ENCODE measurements at regions not wholly inside any gene's neighbourhood (a gene's known extent, or its start where the extent isn't known, plus 50 kb on each side); places are given as distances from the start of the nearest gene placed in this dataset.

DNA sequence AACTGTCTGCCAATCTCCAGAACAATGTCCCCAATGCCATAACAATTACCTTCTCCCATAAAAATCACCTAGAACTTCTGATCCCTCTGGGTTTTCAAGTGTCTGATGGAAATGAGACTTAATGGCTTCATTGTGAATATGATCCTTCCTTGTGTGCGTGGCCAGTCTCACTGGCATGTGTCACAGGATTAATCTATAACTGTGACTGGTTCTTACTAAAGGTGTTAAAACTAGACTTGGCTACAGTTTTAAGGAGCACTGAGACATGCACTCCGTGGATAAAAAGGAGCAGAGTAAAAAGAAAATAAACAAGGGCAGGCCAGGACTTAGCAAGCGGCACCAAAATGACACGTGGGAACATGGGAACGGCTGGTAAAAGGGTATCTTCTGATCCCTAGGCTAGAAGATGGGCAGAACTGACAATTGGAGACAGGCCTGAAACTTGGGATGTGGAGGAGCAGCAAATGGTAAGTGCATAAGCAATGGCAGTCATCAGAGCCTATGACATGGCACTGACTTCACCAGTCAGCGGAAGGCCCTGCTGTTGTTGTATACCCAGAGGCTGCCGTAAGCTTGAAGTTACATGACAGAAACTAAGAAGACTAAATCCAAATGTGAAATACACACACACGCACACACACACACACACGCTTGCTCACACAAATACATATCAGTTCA is 256.6 kb upstream of the NOCT start:
- TF ChIP-seq, protein P1, sequence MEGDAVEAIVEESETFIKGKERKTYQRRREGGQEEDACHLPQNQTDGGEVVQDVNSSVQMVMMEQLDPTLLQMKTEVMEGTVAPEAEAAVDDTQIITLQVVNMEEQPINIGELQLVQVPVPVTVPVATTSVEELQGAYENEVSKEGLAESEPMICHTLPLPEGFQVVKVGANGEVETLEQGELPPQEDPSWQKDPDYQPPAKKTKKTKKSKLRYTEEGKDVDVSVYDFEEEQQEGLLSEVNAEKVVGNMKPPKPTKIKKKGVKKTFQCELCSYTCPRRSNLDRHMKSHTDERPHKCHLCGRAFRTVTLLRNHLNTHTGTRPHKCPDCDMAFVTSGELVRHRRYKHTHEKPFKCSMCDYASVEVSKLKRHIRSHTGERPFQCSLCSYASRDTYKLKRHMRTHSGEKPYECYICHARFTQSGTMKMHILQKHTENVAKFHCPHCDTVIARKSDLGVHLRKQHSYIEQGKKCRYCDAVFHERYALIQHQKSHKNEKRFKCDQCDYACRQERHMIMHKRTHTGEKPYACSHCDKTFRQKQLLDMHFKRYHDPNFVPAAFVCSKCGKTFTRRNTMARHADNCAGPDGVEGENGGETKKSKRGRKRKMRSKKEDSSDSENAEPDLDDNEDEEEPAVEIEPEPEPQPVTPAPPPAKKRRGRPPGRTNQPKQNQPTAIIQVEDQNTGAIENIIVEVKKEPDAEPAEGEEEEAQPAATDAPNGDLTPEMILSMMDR (IDR thresholded peaks at IDR 0.05) = no peak
- no peak overlapping the region for H3K4me3 ChIP-seq (ENCODE audit: low read depth in 1 of 2, low read length in 1 of 2)
- no peaks in the 10 kb centered on the region for H3K4me1 ChIP-seq (ENCODE audit: control insufficient read depth in 1 of 2, insufficient read depth in 1 of 2, low read depth in 1 of 2, low read length in 1 of 2)
- no peaks in the 10 kb centered on the region for H3K27me3 ChIP-seq
- H3K9me3 ChIP-seq = no peaks in the 10 kb centered on the region
- no peak overlapping the region for H3K27ac ChIP-seq
- H3K36me3 ChIP-seq = no peaks in the 10 kb centered on the region

DNA sequence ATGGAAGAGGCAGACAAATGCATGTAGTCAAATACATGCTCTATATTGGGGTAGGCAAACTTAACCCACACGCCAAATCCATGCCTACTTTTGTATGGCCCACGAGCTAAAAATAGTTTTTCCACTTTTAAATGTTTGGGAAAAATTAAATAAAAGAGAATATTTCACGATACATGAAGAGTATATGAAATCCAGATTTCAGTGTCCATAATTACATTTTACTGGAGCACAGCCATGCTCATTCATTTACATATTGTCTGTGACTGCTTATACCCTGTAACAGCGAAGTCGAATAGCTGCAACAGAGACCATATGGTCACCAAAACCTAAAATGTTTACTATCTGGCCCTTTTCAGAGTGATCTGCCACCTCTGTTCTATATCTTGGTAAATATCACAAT is 257.4 kb upstream of the NOCT start:
- Histone ChIP-seq H3K9me3 (no peaks in the 10 kb centered on the region), H3K27ac (no peak overlapping the region), H3K36me3 (no peaks in the 10 kb centered on the region), H3K4me3 (ENCODE audit: low read depth in 1 of 2, low read length in 1 of 2) (no peak overlapping the region), H3K27me3 (no peaks in the 10 kb centered on the region), H3K4me1 (ENCODE audit: control insufficient read depth in 1 of 2, insufficient read depth in 1 of 2, low read depth in 1 of 2, low read length in 1 of 2) (no peaks in the 10 kb centered on the region)
- TF ChIP-seq, protein P1 (IDR thresholded peaks at IDR 0.05) = no peak

DNA sequence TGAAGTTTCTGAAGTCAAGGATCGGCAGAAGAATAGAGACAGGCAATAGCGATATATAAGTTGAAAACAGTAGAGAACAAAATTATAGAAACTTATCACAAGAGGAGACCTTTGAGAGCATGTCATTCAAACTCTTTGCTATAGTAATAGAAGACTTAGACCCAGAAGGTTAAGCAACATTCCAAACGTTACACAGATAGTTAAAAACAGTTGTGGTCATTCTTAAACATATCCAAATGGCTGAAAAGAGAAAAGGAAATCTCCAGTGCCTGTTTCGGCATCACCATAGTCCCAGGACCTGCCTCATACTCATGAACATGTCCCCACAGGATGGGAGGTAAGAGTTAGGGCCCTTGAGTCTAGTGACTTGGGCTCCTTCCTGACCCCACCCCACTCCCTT is 258.1 kb upstream of the NOCT start:
- H3K9me3 ChIP-seq = no peaks in the 10 kb centered on the region
- TF ChIP-seq, protein P1 (IDR thresholded peaks at IDR 0.05) = no peak

DNA sequence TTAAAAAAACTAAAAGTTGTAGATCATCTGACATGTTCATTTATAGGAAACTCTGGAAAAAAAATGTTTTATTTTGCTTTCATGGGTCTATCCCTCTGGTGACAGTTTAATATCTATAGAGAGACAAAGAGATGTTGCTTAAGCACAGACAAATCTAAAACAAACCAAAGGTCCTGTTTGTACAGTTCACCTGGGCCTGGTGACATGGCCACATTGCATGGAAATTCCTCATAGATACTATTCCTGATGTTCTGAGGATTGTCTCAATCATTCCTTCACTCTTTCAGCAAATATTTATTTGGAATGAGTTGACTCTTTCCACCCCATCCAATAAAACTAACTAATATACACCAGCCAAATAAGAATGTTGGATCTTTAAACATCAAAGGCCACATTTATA is 259.1 kb upstream of the NOCT start:
- TF ChIP-seq, protein P1 (IDR thresholded peaks at IDR 0.05) = no peak
- H3K27me3 ChIP-seq = no peaks in the 10 kb centered on the region
- H3K36me3 ChIP-seq = no peaks in the 10 kb centered on the region
- H3K4me1 ChIP-seq (ENCODE audit: control insufficient read depth in 1 of 2, insufficient read depth in 1 of 2, low read depth in 1 of 2, low read length in 1 of 2) = no peaks in the 10 kb centered on the region
- no peaks in the 10 kb centered on the region for H3K9me3 ChIP-seq
- H3K4me3 ChIP-seq (ENCODE audit: low read depth in 1 of 2, low read length in 1 of 2) = no peak overlapping the region
- no peak overlapping the region for H3K27ac ChIP-seq

More for the DNA sequence above, 258.1 kb upstream of the NOCT start:
- Histone ChIP-seq H3K27ac (no peak overlapping the region), H3K27me3 (no peaks in the 10 kb centered on the region), H3K36me3 (no peaks in the 10 kb centered on the region), H3K4me1 (ENCODE audit: control insufficient read depth in 1 of 2, insufficient read depth in 1 of 2, low read depth in 1 of 2, low read length in 1 of 2) (no peaks in the 10 kb centered on the region), H3K4me3 (ENCODE audit: low read depth in 1 of 2, low read length in 1 of 2) (no peak overlapping the region)

DNA sequence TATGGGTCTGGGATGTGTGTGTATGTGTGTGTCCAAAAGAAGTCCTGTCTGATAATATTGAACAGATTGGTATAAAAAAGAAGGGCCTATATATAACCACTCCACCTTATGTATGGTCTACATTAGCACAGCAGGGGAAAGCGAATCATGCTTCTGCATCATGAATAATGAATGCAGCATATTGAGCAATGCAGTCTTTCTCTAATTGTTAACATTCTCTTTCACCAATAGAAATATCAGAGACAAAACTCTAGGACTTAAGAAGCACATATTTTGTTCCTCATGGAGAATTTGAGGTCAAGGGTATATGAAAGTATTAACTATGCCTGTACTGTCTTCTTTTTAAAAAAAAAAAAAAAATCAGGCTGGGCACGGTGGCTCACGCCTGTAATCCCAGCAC is 264.3 kb upstream of the NOCT start:
- TF ChIP-seq, protein P1 (IDR thresholded peaks at IDR 0.05) = no peak
- Histone ChIP-seq H3K4me1 (ENCODE audit: control insufficient read depth in 1 of 2, insufficient read depth in 1 of 2, low read depth in 1 of 2, low read length in 1 of 2) (no peaks in the 10 kb centered on the region), H3K9me3 (no peaks in the 10 kb centered on the region), H3K27me3 (no peaks in the 10 kb centered on the region), H3K4me3 (ENCODE audit: low read depth in 1 of 2, low read length in 1 of 2) (no peak overlapping the region), H3K36me3 (no peaks in the 10 kb centered on the region), H3K27ac (no peak overlapping the region)
